Lower leg skin (tissue), 4 donors: ENCODE measurements at regions not wholly inside any gene's neighbourhood (a gene's known extent, or its start where the extent isn't known, plus 50 kb on each side); places are given as distances from the start of the nearest gene placed in this dataset.

ENCODE experiments used
- DNase-seq, 2 donors: peaks; one replicate each; pipeline ENCODE4 v3.0.0-alpha.2; 2019; ENCODE audit warnings: low spot score in 2 of 2
- H3K4me3 ChIP-seq: fragments of 200-600 bp; sonication (generic); 2 replicates; pipeline ENCODE4 v1.5.1; 2017; ENCODE audit warnings: mild to moderate bottlenecking, low read depth; ENCODE audit not compliant: poor library complexity, severe bottlenecking
- POLR2A ChIP-seq, 2 donors: fragments of 450-650 bp; IDR thresholded peaks; one replicate each; pipeline ENCODE4 v1.6.1; 2016 to 2017; ENCODE audit warnings: antibody characterized with exemption in 2 of 2, mild to moderate bottlenecking in 1 of 2, moderate library complexity in 1 of 2
- WGBS, 2 donors: methylation state at CpG; one replicate each; pipeline ENCODE4 v1.1.5; 2018; 5-methylcytosine and 5-hydroxymethylcytosine counted together
- intact Hi-C: fragments of 100-400 bp; cut with DNase I; formaldehyde crosslinking; loops from one replicate; pipeline ENCODE4 v1.15.0; 2023; ENCODE audit warnings: low total_unique reads
- TF ChIP-seq, protein P1 (sequence below), 3 donors: fragments of 450-650 bp; IDR thresholded peaks; one replicate each; pipeline ENCODE4 v1.5.1; 2016; ENCODE audit warnings: antibody characterized with exemption in 3 of 3, mild to moderate bottlenecking in 3 of 3, moderate library complexity in 2 of 3

GRCh38 chr14:98290596-98290995 is 981.4 kb downstream of the BCL11B start:
- no peak overlapping the region for H3K4me3 ChIP-seq
- intact Hi-C loops = loop anchor here (10.0 kb wide), 1 partner anchor 356 kb away; no protein-coding TSS in a partner anchor
- DNase-seq = no peak
- TF ChIP-seq, protein P1, sequence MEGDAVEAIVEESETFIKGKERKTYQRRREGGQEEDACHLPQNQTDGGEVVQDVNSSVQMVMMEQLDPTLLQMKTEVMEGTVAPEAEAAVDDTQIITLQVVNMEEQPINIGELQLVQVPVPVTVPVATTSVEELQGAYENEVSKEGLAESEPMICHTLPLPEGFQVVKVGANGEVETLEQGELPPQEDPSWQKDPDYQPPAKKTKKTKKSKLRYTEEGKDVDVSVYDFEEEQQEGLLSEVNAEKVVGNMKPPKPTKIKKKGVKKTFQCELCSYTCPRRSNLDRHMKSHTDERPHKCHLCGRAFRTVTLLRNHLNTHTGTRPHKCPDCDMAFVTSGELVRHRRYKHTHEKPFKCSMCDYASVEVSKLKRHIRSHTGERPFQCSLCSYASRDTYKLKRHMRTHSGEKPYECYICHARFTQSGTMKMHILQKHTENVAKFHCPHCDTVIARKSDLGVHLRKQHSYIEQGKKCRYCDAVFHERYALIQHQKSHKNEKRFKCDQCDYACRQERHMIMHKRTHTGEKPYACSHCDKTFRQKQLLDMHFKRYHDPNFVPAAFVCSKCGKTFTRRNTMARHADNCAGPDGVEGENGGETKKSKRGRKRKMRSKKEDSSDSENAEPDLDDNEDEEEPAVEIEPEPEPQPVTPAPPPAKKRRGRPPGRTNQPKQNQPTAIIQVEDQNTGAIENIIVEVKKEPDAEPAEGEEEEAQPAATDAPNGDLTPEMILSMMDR (IDR thresholded peaks at IDR 0.05) = no peak
- no peak for TF ChIP-seq POLR2A (IDR thresholded peaks at IDR 0.05)
- 73 to 77% methylated on average over 4 of the region's 4 CpGs for WGBS, 2 donors

GRCh38 chr14:98292191-98292590 is 979.8 kb downstream of the BCL11B start:
- WGBS, 2 donors = 94 to 97% methylated on average over 2 of the region's 2 CpGs
- no peak for DNase-seq
- no peak for TF ChIP-seq POLR2A (IDR thresholded peaks at IDR 0.05)
- TF ChIP-seq, protein P1 (IDR thresholded peaks at IDR 0.05) = no peak

DNA sequence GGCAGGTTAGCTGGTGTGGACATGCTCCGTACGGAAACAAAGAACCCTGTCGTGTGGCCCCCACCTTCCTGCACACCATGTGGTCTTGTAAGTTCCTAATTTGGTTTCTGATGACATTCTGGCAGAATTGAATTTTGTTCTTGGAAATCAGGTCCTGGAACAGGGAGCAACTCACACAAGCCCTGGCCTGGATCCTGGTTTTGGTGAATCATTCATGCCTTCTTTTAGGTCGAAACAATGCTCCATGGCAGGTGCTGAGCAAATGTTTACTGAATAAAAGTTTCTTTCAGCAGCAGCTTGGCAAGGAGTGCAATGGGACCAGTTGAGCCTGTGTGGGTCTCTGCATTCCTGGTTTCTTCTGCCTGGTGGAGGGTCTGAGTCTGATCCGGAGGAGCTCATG is 978.4 kb downstream of the BCL11B start:
- peak in 1 of 2 donors; percentile 18 for DNase-seq
- H3K4me3 ChIP-seq = no peak overlapping the region
- 23 to 27% methylated on average over 5 of the region's 5 CpGs for WGBS, 2 donors
- TF ChIP-seq POLR2A (IDR thresholded peaks at IDR 0.05) = no peak
- TF ChIP-seq, protein P1 (IDR thresholded peaks at IDR 0.05) = no peak
- intact Hi-C loops = loop anchor here (10.0 kb wide), 1 partner anchor 359 kb away; no protein-coding TSS in a partner anchor

More at GRCh38 chr14:98292191-98292590, 979.8 kb downstream of the BCL11B start:
- intact Hi-C loops = loop anchor here (10.0 kb wide), 1 partner anchor 357 kb away; no protein-coding TSS in a partner anchor
- H3K4me3 ChIP-seq = no peak overlapping the region

GRCh38 chr14:98296895-98297294 is 975.1 kb downstream of the BCL11B start:
- 82 to 92% methylated on average over 7 of the region's 7 CpGs for WGBS, 2 donors
- intact Hi-C loops = loop anchor here (10.0 kb wide), 1 partner anchor 362 kb away; no protein-coding TSS in a partner anchor
- no peak for DNase-seq
- TF ChIP-seq, protein P1 (IDR thresholded peaks at IDR 0.05) = no peak
- TF ChIP-seq POLR2A (IDR thresholded peaks at IDR 0.05) = no peak
- H3K4me3 ChIP-seq = no peak overlapping the region

DNA sequence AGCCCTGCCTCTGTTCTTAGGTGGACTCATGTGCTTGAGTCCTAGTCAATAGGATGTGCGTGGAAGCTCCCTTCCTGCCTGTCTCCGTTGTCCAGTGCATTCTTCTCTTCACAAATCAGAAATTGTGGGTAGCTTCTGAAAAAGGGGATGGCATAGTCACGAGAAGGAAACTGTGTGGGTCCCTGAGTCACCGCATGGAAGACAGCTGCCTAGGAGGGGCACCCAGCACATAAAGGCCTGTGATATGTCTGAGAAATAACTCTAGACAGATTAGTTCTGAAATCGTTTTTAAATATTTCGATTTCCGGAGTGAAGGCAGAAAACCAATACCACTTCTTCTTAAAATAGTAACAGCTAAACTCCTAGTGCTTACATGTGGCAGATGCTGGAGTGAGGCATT is 974.4 kb downstream of the BCL11B start:
- TF ChIP-seq, protein P1 (IDR thresholded peaks at IDR 0.05) = no peak
- no peak for TF ChIP-seq POLR2A (IDR thresholded peaks at IDR 0.05)
- intact Hi-C loops = loop anchor here (10.0 kb wide), 1 partner anchor 363 kb away; no protein-coding TSS in a partner anchor
- 91% methylated on average over 7 of the region's 7 CpGs for WGBS, 2 donors
- H3K4me3 ChIP-seq = no peak overlapping the region
- no peak for DNase-seq
